GM18868 (cell line): ENCODE measurements at regions not wholly inside any gene's neighbourhood (a gene's known extent, or its start where the extent isn't known, plus 50 kb on each side); places are given as distances from the start of the nearest gene placed in this dataset.

Source experiments
- ATAC-seq: cut with Tn5 transposase; IDR thresholded peaks from one replicate; pipeline ENCODE4 v1.9.1; 2021; ENCODE audit warnings: mild to moderate bottlenecking, moderate library complexity; ENCODE audit not compliant: unreplicated experiment

DNA sequence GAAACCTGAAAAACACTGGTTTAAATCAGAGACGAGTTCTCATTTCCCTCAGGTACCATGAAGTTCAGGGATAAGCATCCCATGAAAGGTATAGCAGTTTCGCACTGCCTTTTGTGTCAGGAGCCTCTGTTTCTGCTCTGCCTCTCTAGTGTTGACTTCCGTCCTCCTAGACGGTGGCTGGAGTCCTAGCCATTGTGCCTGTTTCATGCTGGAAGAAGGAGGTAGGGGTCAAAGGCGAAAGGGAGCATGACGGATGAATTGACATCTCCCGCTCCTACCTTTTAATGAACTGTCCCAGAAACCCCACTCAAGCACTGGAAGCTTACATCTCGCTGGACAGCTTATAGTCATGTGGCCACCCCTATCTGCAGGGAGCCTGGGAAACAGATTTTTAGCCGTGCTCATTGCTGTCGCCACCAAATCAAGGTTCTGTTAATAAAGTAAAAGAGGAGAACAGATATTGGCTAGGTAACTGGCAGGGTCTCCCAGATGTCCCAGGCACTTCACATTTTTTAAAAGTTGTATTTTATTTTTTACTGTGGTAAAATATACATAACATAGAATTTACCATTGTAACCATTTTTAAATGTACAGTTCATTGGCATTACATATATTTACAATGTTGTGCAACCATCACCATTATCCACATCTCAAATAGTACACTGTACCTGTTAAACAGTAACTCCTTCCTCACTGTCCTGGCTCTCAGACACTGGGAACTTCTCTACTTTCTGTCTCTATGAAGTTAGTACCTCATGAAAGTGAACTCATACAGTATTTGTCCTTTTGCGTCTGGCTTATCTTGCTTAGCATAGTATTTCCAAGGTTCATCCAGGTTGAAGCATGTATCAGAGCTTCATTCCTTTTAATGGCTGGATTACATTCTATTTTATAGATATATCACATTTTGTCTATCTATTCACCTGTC is 55.0 kb upstream of the CTLA4 start:
- ATAC-seq: no peak

DNA sequence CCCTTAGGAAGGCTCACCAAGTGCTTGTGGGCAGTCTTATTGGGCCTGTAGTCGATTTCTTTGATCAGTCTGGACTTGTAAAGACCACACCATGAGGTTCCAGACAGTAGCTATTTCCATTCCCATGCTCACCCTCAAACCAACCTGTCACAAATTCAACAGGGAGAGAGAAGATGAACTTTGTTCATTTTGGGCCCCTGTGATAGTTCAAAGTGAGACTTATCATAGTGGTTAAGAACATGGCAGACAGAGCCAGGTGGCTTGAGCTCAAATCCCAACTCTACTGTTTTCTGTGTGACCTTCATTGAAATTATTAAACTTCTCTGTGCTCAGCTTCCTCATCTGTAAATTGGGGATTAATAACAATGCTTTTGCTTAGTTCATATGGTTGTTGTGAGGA is 53.9 kb upstream of the CTLA4 start:
- no peak for ATAC-seq

DNA sequence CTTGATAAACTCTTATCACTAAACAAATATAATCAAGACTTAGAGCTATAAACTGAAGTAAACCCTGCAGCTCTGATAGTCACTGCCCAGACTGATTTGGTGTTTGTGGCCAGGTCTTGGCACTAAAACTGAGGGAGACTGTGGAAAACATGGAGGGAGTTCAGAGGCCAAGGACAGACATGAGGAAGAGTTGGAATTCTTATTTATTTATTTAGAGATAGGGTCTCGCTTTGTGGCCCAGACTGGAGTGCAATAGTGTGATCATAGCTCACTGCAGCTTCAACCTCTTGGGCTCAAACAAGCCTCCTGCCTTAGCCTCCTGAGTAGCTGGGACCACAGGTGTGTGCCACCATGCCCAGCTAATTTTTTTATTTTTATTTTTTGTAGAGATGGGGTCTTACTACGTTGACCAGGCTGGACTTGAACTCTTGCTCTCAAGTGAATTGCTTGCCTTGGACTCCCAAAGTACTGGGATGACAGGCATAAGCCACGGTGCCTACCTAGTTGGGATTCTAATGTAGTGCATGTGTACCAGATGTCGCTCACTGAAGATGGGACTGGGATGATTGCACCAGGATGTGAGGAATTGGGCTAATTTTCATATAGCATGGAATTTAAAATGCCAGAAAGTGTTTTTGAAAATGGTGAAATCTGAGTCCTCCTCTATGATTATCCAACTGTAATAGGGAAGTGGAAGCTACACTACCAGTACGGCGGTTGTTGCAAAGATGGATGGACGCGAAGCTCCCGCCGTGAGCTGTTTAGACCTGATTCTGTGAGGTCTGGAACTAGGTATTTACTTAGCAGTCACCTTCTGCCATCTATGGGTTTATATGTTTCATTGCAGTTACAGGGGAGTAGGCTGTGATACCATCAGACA is 52.7 kb upstream of the CTLA4 start:
- peak; percentile 71 for ATAC-seq

GRCh38 chr2:203815541-203815898 is 52.1 kb upstream of the CTLA4 start:
- no peak for ATAC-seq

DNA sequence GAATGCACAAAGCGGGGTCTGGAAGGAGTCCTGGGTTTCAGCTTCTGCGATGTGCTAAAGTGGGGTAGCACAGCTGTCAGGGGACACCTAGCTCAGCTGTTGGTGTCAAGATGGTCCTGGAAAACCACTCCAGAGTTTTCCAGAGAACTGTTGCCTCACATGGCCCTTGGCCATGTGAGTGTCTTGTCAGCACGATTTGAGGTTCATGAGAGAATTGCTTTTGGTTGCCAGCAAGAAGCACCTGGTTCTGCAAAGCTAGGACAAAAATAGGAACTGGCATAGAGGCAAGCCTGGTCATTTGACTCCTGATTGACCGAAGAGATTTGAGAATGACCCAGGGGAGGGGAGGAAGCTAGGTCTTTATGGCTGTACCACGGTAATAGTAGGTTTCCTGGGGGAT is 50.4 kb upstream of the CTLA4 start:
- no peak for ATAC-seq
